Small intestine (tissue), 7 donors: ENCODE measurements at regions not wholly inside any gene's neighbourhood (a gene's known extent, or its start where the extent isn't known, plus 50 kb on each side); places are given as distances from the start of the nearest gene placed in this dataset.
"Not testable (repeated sequence)": the region's sequence is repeated elsewhere in the genome, so short reads cannot be mapped to it uniquely, and the experiment has no call there.

Source experiments
- DNase-seq, 2 donors: peaks; one replicate each; pipeline versions ENCODE4 v3.0.0 to v3.0.0-alpha.2; 2013
- FAIRE-seq: peaks from 2 replicates; lab custom pipeline; 2012; peaks lifted over from hg19 to GRCh38; lab: Jason Lieb, UNC
- H3K27ac ChIP-seq, 3 donors: one replicate each; pipeline ENCODE4 v1.5.1; 2013; ENCODE audit warnings: low read length in 2 of 3, mild to moderate bottlenecking in 2 of 3, control low read depth in 1 of 3, inconsistent platforms in 1 of 3, low read depth in 1 of 3, moderate library complexity in 1 of 3
- H3K27me3 ChIP-seq, 3 donors: one replicate each; pipeline ENCODE4 v1.6.1; 2013; ENCODE audit warnings: low read length in 3 of 3, inconsistent platforms in 1 of 3; ENCODE audit not compliant: control insufficient read depth in 3 of 3, insufficient read depth in 3 of 3
- H3K36me3 ChIP-seq, 3 donors: one replicate each; pipeline ENCODE4 v1.6.1; 2013; ENCODE audit warnings: low read length in 3 of 3, inconsistent platforms in 1 of 3, low read depth in 1 of 3, mild to moderate bottlenecking in 1 of 3, moderate library complexity in 1 of 3; ENCODE audit not compliant: control insufficient read depth in 3 of 3, insufficient read depth in 2 of 3
- H3K4me1 ChIP-seq, 3 donors: one replicate each; pipeline ENCODE4 v1.6.1; 2013; ENCODE audit warnings: low read length in 2 of 3, inconsistent platforms in 1 of 3, low read depth in 1 of 3, mild to moderate bottlenecking in 1 of 3, moderate library complexity in 1 of 3; ENCODE audit not compliant: control insufficient read depth in 3 of 3, insufficient read depth in 2 of 3
- H3K4me3 ChIP-seq, 3 donors: one replicate each; pipeline ENCODE4 v1.5.1; 2013; ENCODE audit warnings: low read length in 3 of 3, control low read depth in 1 of 3, inconsistent platforms in 1 of 3, low read depth in 1 of 3, mild to moderate bottlenecking in 1 of 3, moderate library complexity in 1 of 3
- H3K9me3 ChIP-seq, 2 donors: one replicate each; pipeline ENCODE4 v1.6.1; 2013; ENCODE audit warnings: low read depth in 1 of 2, low read length in 1 of 2; ENCODE audit not compliant: control insufficient read depth in 2 of 2, insufficient read depth in 1 of 2
- WGBS, 3 donors: extraction: QIAGEN DNeasy Blood & Tissue Kit; methylation state at CpG; one replicate each; pipeline ENCODE4 v1.1.7; 2013; 5-methylcytosine and 5-hydroxymethylcytosine counted together
- donor health status: healthy with polysubstance abuse.
- donor health status: control.
- donor health status: control.
- donor health status: Bipolar disorder and iron deficiency.
- donor health status: healthy.

- H3K9me3 ChIP-seq, result peaks cover 0 to 16% of the 10 kb centered on the region in 2 donors
- H3K36me3 ChIP-seq, result no peaks in the 10 kb centered on the region
- FAIRE-seq, result no peak
- H3K4me3 ChIP-seq, result no peak overlapping the region
- H3K4me1 ChIP-seq, result no peaks in the 10 kb centered on the region
- no peak overlapping the region for H3K27ac ChIP-seq
- 57 to 71% (median 64%) methylated on average over 2 of the region's 2 CpGs for WGBS, 3 donors
- DNase-seq, result no peak
- H3K27me3 ChIP-seq, result no peaks in the 10 kb centered on the region
Observed at GRCh38 chr4:110332483-110332882, 134.1 kb upstream of the ELOVL6 start.

GRCh38 chr4:110326426-110326825, 128.0 kb upstream of the ELOVL6 start:
- H3K27ac ChIP-seq, H3K4me1 ChIP-seq, H3K36me3 ChIP-seq, DNase-seq, FAIRE-seq, H3K27me3 ChIP-seq, H3K4me3 ChIP-seq: not testable (repeated sequence)
- H3K9me3 ChIP-seq, result peaks cover 0 to 11% of the 10 kb centered on the region in 2 donors
- WGBS, 3 donors, result 85 to 96% (median 89%) methylated on average over 4 of the region's 4 CpGs

- FAIRE-seq, result no peak
- no peaks in the 10 kb centered on the region for H3K9me3 ChIP-seq
- 65 to 68% (median 67%) methylated on average over 1 of the region's 1 CpG for WGBS, 3 donors
Observed at GRCh38 chr4:110310795-110311194, 112.4 kb upstream of the ELOVL6 start.

GRCh38 chr4:110309675-110310074, 111.3 kb upstream of the ELOVL6 start:
- Histone ChIP-seq H3K27ac (no peak overlapping the region), H3K27me3 (no peaks in the 10 kb centered on the region), H3K9me3 (no peaks in the 10 kb centered on the region), H3K4me1 (no peaks in the 10 kb centered on the region), H3K36me3 (no peaks in the 10 kb centered on the region), H3K4me3 (no peak overlapping the region)
- no peak for DNase-seq
- no peak for FAIRE-seq

More at GRCh38 chr4:110310795-110311194, 112.4 kb upstream of the ELOVL6 start:
- Histone ChIP-seq H3K4me3 (no peak overlapping the region), H3K36me3 (no peaks in the 10 kb centered on the region), H3K27ac (no peak overlapping the region), H3K27me3 (no peaks in the 10 kb centered on the region), H3K4me1 (no peaks in the 10 kb centered on the region)
- no peak for DNase-seq

- H3K27ac ChIP-seq, result no peak overlapping the region
- DNase-seq, result no peak
- no peak overlapping the region for H3K4me3 ChIP-seq
- H3K9me3 ChIP-seq, result no peaks in the 10 kb centered on the region
- FAIRE-seq, result no peak
- no peaks in the 10 kb centered on the region for H3K36me3 ChIP-seq
- WGBS, 3 donors, result 67 to 75% (median 73%) methylated on average over 2 of the region's 2 CpGs
- H3K4me1 ChIP-seq, result no peaks in the 10 kb centered on the region
- H3K27me3 ChIP-seq, result no peaks in the 10 kb centered on the region
Observed at GRCh38 chr4:110306303-110306702, 107.9 kb upstream of the ELOVL6 start.

GRCh38 chr4:110305455-110305854, 107.0 kb upstream of the ELOVL6 start:
- FAIRE-seq, result no peak

GRCh38 chr4:110296892-110297291, 98.5 kb upstream of the ELOVL6 start:
- Histone ChIP-seq H3K27me3 (peaks cover 0 to 7% (median 0%) of the 10 kb centered on the region in 3 donors), H3K36me3 (no peaks in the 10 kb centered on the region), H3K4me1 (no peaks in the 10 kb centered on the region), H3K9me3 (no peaks in the 10 kb centered on the region), H3K27ac (no peak overlapping the region), H3K4me3 (no peak overlapping the region)
- no peak for DNase-seq
- FAIRE-seq, result no peak
- 48 to 61% (median 57%) methylated on average over 2 of the region's 2 CpGs for WGBS, 3 donors

More at GRCh38 chr4:110305455-110305854, 107.0 kb upstream of the ELOVL6 start:
- H3K27me3 ChIP-seq, result no peaks in the 10 kb centered on the region
- no peaks in the 10 kb centered on the region for H3K9me3 ChIP-seq
- DNase-seq, result no peak
- no peaks in the 10 kb centered on the region for H3K36me3 ChIP-seq
- 72 to 83% (median 75%) methylated on average over 4 of the region's 4 CpGs for WGBS, 3 donors
- H3K27ac ChIP-seq, result no peak overlapping the region
- no peak overlapping the region for H3K4me3 ChIP-seq
- H3K4me1 ChIP-seq, result no peaks in the 10 kb centered on the region

- peaks cover 0 to 7% (median 0%) of the 10 kb centered on the region in 3 donors for H3K27me3 ChIP-seq
- WGBS, 3 donors, result 76 to 86% (median 81%) methylated on average over 7 of the region's 7 CpGs
- no peaks in the 10 kb centered on the region for H3K4me1 ChIP-seq
- peaks cover 0 to 2% of the 10 kb centered on the region in 2 donors for H3K9me3 ChIP-seq
- H3K27ac ChIP-seq, result no peak overlapping the region
- DNase-seq (no peak), FAIRE-seq (no peak)
- no peak overlapping the region for H3K4me3 ChIP-seq
- no peaks in the 10 kb centered on the region for H3K36me3 ChIP-seq
Observed at GRCh38 chr4:110294165-110294564, 95.8 kb upstream of the ELOVL6 start.
